Liver (tissue), 8 donors: ENCODE measurements at regions not wholly inside any gene's neighbourhood (a gene's known extent, or its start where the extent isn't known, plus 50 kb on each side); places are given as distances from the start of the nearest gene placed in this dataset.

Experiments used
- DNase-seq: peaks from one replicate; pipeline ENCODE4 v3.0.0-alpha.2; 2017; ENCODE audit warnings: low spot score
- H3K27ac ChIP-seq, 2 donors: one replicate each; pipeline ENCODE4 v1.7.0; 2013; ENCODE audit warnings: inconsistent platforms in 2 of 2, low read length in 2 of 2, control low read depth in 1 of 2, low read depth in 1 of 2, mild to moderate bottlenecking in 1 of 2
- H3K27me3 ChIP-seq, 4 donors: one replicate each; pipeline versions ENCODE4 v1.6.1 to v1.7.0; 2013; ENCODE audit warnings: low read length in 3 of 4, inconsistent platforms in 1 of 4, mild to moderate bottlenecking in 1 of 4, moderate library complexity in 1 of 4; ENCODE audit not compliant: control insufficient read depth in 4 of 4, insufficient read depth in 4 of 4
- H3K36me3 ChIP-seq, 4 donors: one replicate each; pipeline versions ENCODE4 v1.6.1 to v1.7.0; 2013; ENCODE audit warnings: low read length in 3 of 4, mild to moderate bottlenecking in 3 of 4, low read depth in 1 of 4, moderate library complexity in 1 of 4; ENCODE audit not compliant: control insufficient read depth in 4 of 4, insufficient read depth in 3 of 4
- H3K4me1 ChIP-seq, 4 donors: one replicate each; pipeline versions ENCODE4 v1.6.1 to v1.7.0; 2013; ENCODE audit warnings: low read length in 3 of 4, mild to moderate bottlenecking in 3 of 4, moderate library complexity in 1 of 4; ENCODE audit not compliant: control insufficient read depth in 4 of 4, insufficient read depth in 4 of 4
- H3K4me3 ChIP-seq, 3 donors: one replicate each; pipeline versions ENCODE4 v1.6.1 to v1.7.0; 2013; ENCODE audit warnings: low read length in 3 of 3, control low read depth in 1 of 3, low read depth in 1 of 3, mild to moderate bottlenecking in 1 of 3
- H3K9ac ChIP-seq, 2 donors: one replicate each; pipeline ENCODE4 v1.7.0; 2013; ENCODE audit warnings: low read length in 2 of 2, mild to moderate bottlenecking in 2 of 2, moderate library complexity in 2 of 2, control low read depth in 1 of 2, low read depth in 1 of 2
- H3K9me3 ChIP-seq, 4 donors: one replicate each; pipeline versions ENCODE4 v1.6.1 to v1.7.0; 2013; ENCODE audit warnings: low read length in 3 of 4; ENCODE audit not compliant: control insufficient read depth in 4 of 4
- CTCF ChIP-seq: fragments of 150-350 bp; IDR thresholded peaks from 2 replicates; pipeline ENCODE4 v1.5.1; 2017; ENCODE audit warnings: improper control_type of control experiment, low read depth, low read length; ENCODE audit not compliant: missing input control
- EGR1 ChIP-seq, 2 donors: IDR thresholded peaks; 2 replicates each; pipeline ENCODE4 v1.6.1; 2016 to 2018; ENCODE audit warnings: antibody characterized with exemption in 2 of 2, low read depth in 2 of 2
- FOXA1 ChIP-seq: IDR thresholded peaks from 2 replicates; pipeline ENCODE4 v1.6.1; 2016; ENCODE audit warnings: antibody characterized with exemption
- GABPA ChIP-seq, 2 donors: IDR thresholded peaks in 1 of 2; conservative IDR thresholded peaks in 1 of 2; 2 replicates each; pipeline ENCODE4 v1.6.1; 2016; ENCODE audit warnings: antibody characterized with exemption in 2 of 2, mild to moderate bottlenecking in 1 of 2, moderate library complexity in 1 of 2
- HNF4A ChIP-seq, 2 donors: conservative IDR thresholded peaks; 2 replicates each; pipeline ENCODE4 v1.6.1; 2016; ENCODE audit warnings: antibody characterized with exemption in 2 of 2, mild to moderate bottlenecking in 2 of 2
- JUND ChIP-seq, 2 donors: IDR thresholded peaks; 2 replicates each; pipeline ENCODE4 v1.6.1; 2016; ENCODE audit warnings: antibody characterized with exemption in 2 of 2
- NR2F2 ChIP-seq: IDR thresholded peaks from 2 replicates; pipeline ENCODE4 v1.6.1; 2016; ENCODE audit warnings: antibody characterized with exemption
- REST ChIP-seq: IDR thresholded peaks from 2 replicates; pipeline ENCODE4 v1.6.1; 2016; ENCODE audit warnings: antibody characterized with exemption, mild to moderate bottlenecking
- RXRA ChIP-seq, 2 donors: IDR thresholded peaks; 2 replicates each; pipeline ENCODE4 v1.6.1; 2017 to 2018; ENCODE audit warnings: antibody characterized with exemption in 2 of 2, mild to moderate bottlenecking in 1 of 2
- SP1 ChIP-seq: IDR thresholded peaks from 2 replicates; pipeline ENCODE4 v1.6.1; 2018; ENCODE audit warnings: antibody characterized with exemption, mild to moderate bottlenecking
- TAF1 ChIP-seq: conservative IDR thresholded peaks from 2 replicates; pipeline ENCODE4 v1.6.1; 2016; ENCODE audit warnings: antibody characterized with exemption, mild to moderate bottlenecking
- ZBTB33 ChIP-seq: IDR thresholded peaks from 2 replicates; pipeline ENCODE4 v1.6.1; 2016; ENCODE audit warnings: antibody characterized with exemption
- WGBS: extraction: QIAGEN DNeasy Blood & Tissue Kit; methylation state at CpG from one replicate; pipeline ENCODE4 v1.1.7; 2013; 5-methylcytosine and 5-hydroxymethylcytosine counted together
- TF ChIP-seq, protein P1 (sequence below): IDR thresholded peaks from 2 replicates; pipeline ENCODE4 v1.6.1; 2016; ENCODE audit warnings: antibody characterized with exemption
- donor health status: healthy.
- donor health status: healthy.
- donor health status: healthy.
- donor health status: healthy.
- donor health status: healthy.

DNA sequence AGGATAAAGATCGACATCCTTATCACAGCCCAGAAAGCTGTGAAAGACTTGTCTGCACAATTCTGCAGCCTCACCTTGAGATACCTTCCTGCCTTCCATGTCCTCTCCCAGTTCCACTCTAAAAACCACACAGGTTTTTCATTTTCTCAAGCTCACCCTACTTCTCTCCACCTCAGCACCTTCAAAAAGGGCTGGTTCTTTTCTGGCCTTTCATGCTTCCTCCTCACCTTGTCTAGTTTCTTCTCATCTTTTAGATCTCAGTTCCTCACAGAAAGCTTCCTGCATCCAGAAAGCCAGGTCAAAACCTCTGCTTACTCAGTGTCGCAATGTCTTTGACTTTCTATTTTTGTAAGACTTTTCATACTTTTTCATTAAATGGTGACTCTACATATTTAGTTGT lies 140.2 kb upstream of the STT3B start:
- no peaks in the 10 kb centered on the region for H3K27me3 ChIP-seq
- no peak for DNase-seq
- H3K9ac ChIP-seq: no peak overlapping the region
- H3K27ac ChIP-seq: no peak overlapping the region
- no peaks in the 10 kb centered on the region for H3K9me3 ChIP-seq
- TF ChIP-seq CTCF (no peak), FOXA1 (no peak), TAF1 (no peak)
- H3K36me3 ChIP-seq: no peaks in the 10 kb centered on the region
- H3K4me1 ChIP-seq: peaks cover 0 to 2% (median 0%) of the 10 kb centered on the region in 4 donors
- WGBS: 76% methylated on average over 2 of the region's 2 CpGs
- H3K4me3 ChIP-seq: no peak overlapping the region

DNA sequence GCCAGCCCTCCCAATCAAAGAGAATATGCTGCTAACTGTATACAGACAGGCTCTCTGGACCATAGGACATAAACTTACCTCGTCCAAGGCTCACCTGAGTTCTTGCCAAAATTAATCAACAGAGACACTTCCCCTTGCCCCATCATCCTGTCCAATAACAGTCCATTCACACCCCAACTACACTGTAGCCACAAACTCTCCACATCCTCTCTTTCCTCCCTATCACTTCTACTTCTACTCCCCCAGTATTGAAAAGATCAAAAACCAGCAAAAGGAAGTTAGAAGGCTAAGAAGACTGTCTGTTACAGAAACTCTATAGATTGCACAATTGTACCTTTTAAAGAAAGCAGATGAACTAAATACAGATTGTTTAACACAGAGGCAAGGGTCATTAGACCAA lies 133.5 kb upstream of the STT3B start:
- Histone ChIP-seq H3K27me3 (peaks cover 0 to 5% (median 0%) of the 10 kb centered on the region in 4 donors), H3K9ac (no peak overlapping the region), H3K27ac (no peak overlapping the region), H3K36me3 (no peaks in the 10 kb centered on the region), H3K9me3 (no peaks in the 10 kb centered on the region), H3K4me1 (no peaks in the 10 kb centered on the region), H3K4me3 (no peak overlapping the region)
- TF ChIP-seq CTCF (no peak), FOXA1 (no peak), JUND (IDR thresholded peaks at IDR 0.05) (no peak), REST (no peak), HNF4A (conservative IDR thresholded peaks at IDR 0.05) (no peak), GABPA (IDR thresholded peaks at IDR 0.05 in 1 of 2, conservative IDR thresholded peaks at IDR 0.05 in 1 of 2) (no peak), ZBTB33 (no peak), SP1 (no peak), NR2F2 (no peak), EGR1 (IDR thresholded peaks at IDR 0.05; ENCODE audit: low read depth in 2 of 2) (no peak), RXRA (IDR thresholded peaks at IDR 0.05) (no peak)
- TF ChIP-seq, protein P1, sequence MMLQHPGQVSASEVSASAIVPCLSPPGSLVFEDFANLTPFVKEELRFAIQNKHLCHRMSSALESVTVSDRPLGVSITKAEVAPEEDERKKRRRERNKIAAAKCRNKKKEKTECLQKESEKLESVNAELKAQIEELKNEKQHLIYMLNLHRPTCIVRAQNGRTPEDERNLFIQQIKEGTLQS: no peak
- WGBS: 33% methylated on average over 1 of the region's 1 CpG
- no peak for DNase-seq
